M059J (cell line): ENCODE measurements at regions not wholly inside any gene's neighbourhood (a gene's known extent, or its start where the extent isn't known, plus 50 kb on each side); places are given as distances from the start of the nearest gene placed in this dataset.

Experiments used
- DNase-seq: peaks from one replicate; pipeline ENCODE4 v3.0.0-alpha.2; 2012; ENCODE audit warnings: low read depth

DNA sequence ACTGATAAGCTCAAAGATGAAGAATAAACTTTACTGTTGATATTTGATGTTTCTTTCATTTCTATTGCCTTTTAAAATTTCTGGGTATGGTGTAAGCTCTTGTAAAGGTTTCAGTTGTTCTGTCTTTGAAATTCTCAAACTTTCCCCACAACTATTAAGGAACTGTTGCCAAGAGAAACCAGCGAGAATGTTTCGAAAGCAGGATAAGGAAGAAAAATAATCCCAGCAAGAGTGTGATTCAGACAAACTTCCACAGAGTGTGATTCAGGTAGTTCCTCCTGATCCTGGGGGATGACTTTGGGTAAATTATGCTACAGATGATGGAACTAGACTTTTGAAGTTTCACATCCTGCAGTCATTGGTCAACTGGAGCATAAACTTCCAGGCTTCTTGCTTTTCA lies 632.0 kb downstream of the NSUN3 start:
- no peak for DNase-seq

GRCh38 chr3:94704467-94704866 lies 641.6 kb downstream of the NSUN3 start:
- DNase-seq, result no peak

GRCh38 chr3:94709249-94709902 lies 646.5 kb downstream of the NSUN3 start:
- DNase-seq, result no peak

- no peak for DNase-seq
Observed at GRCh38 chr3:94714194-94714593, 651.3 kb downstream of the NSUN3 start.

- no peak for DNase-seq
Observed at GRCh38 chr3:94716326-94717018, 653.6 kb downstream of the NSUN3 start.

DNA sequence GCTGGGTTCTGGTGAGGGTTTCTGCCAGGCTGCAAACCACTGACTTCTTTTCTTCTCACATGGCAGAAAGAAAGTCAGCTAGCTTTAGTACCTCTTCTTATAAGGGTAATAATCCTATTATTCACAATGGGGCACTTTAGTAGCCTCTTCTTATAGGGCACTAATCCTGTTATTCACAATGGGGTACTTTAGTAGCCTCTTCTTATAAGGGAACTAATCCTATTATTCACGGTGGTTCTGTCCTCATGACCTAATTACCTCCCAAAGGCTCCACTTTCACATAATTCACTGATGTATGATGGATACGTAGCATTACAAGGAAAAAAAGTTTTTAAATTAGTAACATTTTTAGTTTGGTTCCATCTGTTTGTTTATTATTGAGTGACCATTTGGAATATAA lies 671.3 kb downstream of the NSUN3 start:
- no peak for DNase-seq

DNA sequence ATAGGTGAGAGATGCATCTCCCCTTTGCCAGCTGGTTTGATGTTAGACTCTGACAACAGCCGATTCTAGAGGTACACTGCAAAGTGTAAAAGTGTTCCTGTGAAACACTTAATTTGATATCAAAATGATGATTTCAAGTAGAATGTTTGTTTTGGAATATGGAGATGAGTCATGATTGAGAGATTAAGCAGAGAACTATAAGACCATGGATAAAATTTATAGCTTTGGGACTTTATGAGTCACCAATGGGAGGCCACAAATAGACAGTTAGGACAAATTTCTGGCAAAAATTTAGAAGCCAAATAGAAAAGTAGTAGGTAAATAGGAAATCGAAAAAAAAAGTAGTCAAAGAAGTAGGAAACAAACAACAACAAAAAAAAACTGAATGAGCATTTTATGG lies 672.5 kb downstream of the NSUN3 start:
- peak; percentile 13 for DNase-seq

- no peak for DNase-seq
Observed at GRCh38 chr3:94737116-94737515, 674.3 kb downstream of the NSUN3 start.

DNA sequence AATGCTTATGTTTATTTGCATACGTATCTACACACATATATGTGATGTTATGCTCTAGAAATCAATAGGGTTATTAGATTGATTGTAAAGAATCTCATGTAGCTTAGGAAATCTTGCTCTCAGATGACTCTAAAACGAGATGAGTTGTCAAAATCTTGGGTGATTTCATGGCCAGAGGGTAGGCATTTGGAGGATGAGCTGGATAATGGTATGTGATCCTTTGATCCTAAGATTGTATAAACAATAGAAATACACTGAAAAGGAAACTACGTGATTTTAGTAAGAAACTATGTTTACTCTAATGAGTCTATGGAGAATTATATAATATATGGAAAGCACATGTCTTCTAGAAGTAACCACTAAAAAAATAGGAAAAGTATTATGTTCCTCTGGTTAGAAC lies 676.6 kb downstream of the NSUN3 start:
- no peak for DNase-seq

DNA sequence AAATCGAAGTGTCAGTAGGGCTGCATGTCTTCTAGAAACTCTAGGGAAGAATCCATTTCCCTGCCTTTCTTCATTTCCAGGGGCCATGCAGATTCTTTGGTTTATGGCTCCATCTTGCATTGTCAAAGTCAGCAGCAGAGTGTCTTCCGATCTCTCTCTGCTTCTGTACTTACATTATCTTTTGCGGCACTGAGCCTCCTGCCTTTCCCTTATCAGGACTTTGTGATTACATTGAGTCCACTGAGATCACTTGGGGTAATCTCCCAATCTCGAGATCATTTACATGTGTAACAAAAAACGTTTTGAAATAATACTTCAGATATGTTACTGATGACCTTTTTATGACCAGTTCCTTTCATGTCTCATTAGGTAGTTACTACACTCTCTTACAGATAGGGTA lies 695.9 kb downstream of the NSUN3 start:
- no peak for DNase-seq

DNA sequence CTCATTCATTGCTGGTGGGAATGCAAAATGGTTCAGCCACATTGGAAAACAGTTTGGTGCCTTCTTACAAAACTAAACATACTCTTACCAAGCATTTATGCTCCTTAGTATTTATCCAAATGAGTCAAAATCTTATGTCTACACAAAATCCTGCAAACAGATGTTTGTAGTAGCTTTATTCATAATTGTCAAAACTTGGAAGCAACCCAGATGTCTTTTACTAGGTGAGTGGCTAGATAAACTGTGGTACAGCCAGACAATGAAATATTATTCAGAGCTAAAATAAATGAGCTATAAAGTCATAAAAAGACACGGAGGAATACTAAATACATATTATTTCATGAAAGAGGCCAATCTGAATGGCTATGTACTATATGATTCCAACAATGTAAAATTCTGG lies 709.5 kb downstream of the NSUN3 start:
- no peak for DNase-seq

DNA sequence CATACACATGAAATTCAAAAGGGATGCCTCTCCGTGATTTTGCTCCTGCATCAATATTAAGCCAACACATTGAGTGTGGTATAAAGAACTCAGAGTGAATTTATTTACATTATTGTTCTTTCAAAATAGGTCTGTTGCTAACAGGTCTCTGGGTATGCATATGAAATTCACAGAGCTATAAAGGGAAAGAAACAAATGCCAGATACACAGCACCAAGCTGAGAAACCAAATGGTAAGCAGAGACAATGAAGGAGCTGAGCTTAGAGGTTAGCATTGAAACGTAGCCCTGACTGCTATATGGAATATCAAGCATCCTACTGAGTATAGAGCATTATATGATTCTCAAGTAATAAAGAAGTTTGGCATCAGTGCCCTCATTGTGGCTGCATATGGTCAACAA lies 712.9 kb downstream of the NSUN3 start:
- no peak for DNase-seq

DNA sequence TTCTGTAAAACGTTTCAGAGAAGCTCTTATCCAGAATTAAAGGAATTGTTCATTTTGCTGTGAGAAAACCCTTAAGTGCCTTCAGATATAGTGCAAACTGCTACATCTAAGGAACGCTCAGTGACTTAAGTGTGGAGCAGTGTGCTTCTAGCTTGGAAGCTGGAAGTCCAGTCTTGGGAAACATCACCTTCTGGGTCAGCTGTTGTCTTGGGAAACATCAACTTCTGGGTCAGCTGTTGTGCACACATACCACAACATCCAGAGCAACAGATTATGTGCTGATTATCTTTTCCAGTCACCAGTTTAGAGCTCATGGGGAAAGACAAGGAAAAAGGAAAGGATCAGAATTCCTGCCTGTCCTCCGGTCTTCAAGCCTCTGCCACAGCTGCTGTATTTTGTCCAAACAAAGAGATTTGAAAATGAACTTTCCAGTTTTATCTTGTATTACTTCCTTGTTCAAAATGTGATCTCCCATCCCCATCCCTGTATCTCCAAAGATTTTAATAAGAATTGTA lies 713.6 kb downstream of the NSUN3 start:
- DNase-seq, result no peak

- DNase-seq, result no peak
Observed at GRCh38 chr3:94778289-94778688, 715.4 kb downstream of the NSUN3 start.

GRCh38 chr3:94778814-94779494 lies 716.1 kb downstream of the NSUN3 start:
- no peak for DNase-seq

GRCh38 chr3:94779699-94780098 lies 716.8 kb downstream of the NSUN3 start:
- DNase-seq, result no peak

DNA sequence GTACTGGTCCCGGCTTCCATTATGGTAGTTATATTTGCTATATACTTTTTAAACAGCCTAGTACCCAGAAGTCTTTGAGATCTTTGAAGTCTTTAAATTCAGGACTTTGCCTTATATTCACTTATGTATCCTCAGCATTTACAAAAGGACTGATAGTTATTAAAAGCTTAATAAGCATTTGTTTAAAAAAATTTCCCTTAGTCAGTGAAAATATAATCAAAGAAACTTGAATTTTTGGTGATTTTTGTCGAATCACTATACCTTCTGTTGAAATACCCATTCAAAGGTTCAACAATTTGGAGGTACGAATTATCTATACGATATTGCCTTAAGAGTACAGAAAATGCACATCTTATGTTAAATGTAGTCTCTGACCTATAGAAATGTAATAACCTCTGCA lies 721.4 kb downstream of the NSUN3 start:
- no peak for DNase-seq

GRCh38 chr3:94787066-94787465 lies 724.2 kb downstream of the NSUN3 start:
- DNase-seq, result no peak

GRCh38 chr3:94787734-94788270 lies 724.9 kb downstream of the NSUN3 start:
- no peak for DNase-seq

DNA sequence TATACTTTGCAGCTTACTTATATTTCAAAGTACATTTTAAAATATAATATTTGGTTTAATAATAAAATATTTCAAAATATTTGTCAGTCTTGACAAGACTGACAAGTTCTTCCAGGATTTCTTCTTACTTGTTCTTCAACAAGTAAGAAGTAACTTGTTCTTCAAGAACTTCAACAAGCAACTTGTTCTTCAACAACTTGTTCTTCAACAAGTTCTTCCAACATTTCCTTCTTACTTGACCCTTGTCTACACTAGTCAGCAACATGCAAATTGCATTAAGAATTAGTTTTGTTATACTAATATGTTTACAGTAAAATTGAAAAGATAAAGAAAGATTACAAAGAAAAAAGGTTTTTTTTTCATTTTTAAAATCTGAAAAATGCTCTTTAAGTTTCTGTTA lies 731.7 kb downstream of the NSUN3 start:
- DNase-seq, result no peak

DNA sequence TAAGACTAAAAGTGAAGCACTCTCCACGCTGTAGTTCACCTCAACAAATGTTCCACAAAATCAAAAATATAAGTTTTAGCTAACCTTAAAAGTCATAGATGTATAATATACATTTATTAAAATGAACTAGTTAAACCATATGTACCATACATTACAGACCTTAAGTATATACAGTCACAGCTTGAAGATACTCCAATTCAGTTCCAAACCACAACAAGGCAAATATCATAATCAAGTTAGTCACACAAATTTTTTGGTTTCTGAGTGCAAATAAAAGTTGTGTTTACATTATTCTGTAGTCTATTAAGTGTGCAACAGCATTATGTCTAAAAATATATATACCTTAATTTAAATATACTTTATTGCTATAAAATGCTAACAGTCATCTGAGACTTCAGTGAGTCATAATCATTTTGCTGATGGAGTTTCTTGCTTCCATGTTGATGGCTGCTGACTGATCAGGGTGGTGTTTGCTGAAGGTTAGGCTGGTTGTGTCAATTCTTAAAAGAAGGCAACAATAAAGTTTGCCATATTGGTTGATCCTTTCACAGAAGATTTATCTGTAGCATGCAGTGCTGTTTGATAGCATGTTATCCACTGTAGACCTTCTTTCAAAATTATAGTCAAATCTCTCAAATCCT lies 736.7 kb downstream of the NSUN3 start:
- no peak for DNase-seq

DNA sequence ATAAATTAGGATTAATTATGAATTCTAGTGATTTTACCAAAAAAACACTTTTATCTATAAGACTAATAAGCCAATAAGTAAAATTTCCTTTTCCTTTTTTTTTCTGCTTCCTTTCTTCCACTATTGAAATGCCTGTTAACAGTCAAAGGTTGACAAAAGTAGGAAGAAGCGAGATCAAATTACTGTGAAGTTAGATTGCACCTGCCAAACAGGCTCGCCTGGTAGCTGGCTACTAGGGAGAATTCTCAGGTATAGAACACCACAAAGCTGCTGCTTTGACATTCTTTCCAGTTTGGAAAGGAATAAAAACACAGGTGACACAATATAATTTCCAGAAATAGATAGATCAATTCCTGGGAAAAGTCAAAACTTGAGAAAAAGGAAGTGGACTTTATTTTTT lies 749.0 kb downstream of the NSUN3 start:
- DNase-seq, result no peak
